ENCODE measurements at regions not wholly inside any gene's neighbourhood (a gene's known extent, or its start where the extent isn't known, plus 50 kb on each side); places are given as distances from the start of the nearest gene placed in this dataset.

GRCh38 chr4:173852775-173853174 is 322.7 kb upstream of the HAND2 start:
- ATAC-seq (no peak), DNase-seq (peak; percentile 2)
- no TSS peak for BruUV-seq (replicated peaks)
- intact Hi-C loops (cut with micrococcal nuclease), result no loop called here
- Histone ChIP-seq H3K4me2 (ENCODE audit: low read length) (no peak overlapping the region; the same call in 1 of the 2 replicates), H3K4me3 (ENCODE audit: low read length) (0 out of 2 replicates have a peak overlapping the region, but pooled peaks have one; percentile 9), H3K4me1 (ENCODE audit: insufficient read depth, low read length) (no peaks in the 10 kb centered on the region), H3K79me2 (ENCODE audit: low read length) (no peaks in the 10 kb centered on the region), H2AFZ (ENCODE audit: low read length) (no peak overlapping the region), H3F3A (ENCODE audit: low read length, unreplicated experiment) (no peaks in the 10 kb centered on the region), H4K20me1 (ENCODE audit: low read length) (no peaks in the 10 kb centered on the region), H3K36me3 (ENCODE audit: low read depth, low read length) (no peaks in the 10 kb centered on the region), H3K27ac (ENCODE audit: low read length) (no peak overlapping the region), H3K27me3 (ENCODE audit: low read length) (peaks cover 20% of the 10 kb centered on the region), H3K9me2 (replicated peaks; ENCODE audit: low read length) (no peaks in the 10 kb centered on the region), H3K9ac (ENCODE audit: low read length) (no peak overlapping the region), H3K9me3 (ENCODE audit: low read length) (no peaks in the 10 kb centered on the region)
- ChIA-PET POLR2A (ENCODE audit: unreplicated experiment) (no interaction called here), CTCF (no interaction called here)
- TF ChIP-seq CTCF (conservative IDR thresholded peaks at IDR 0.05; ENCODE audit: low read depth, low read length) (no peak), EZH2 (IDR thresholded peaks at IDR 0.05; ENCODE audit: low read length, unreplicated experiment) (no peak), EZH2phosphoT487 (IDR thresholded peaks at IDR 0.05; ENCODE audit: borderline replicate concordance, low read length) (no peak)

GRCh38 chr4:173845580-173845979 is 315.6 kb upstream of the HAND2 start:
- Histone ChIP-seq H3K9me2 (replicated peaks; ENCODE audit: low read length) (no peaks in the 10 kb centered on the region), H3K4me1 (ENCODE audit: insufficient read depth, low read length) (no peaks in the 10 kb centered on the region), H3K79me2 (ENCODE audit: low read length) (no peaks in the 10 kb centered on the region), H3K27ac (ENCODE audit: low read length) (no peak overlapping the region), H3F3A (ENCODE audit: low read length, unreplicated experiment) (no peaks in the 10 kb centered on the region), H3K27me3 (ENCODE audit: low read length) (no peaks in the 10 kb centered on the region), H3K9me3 (ENCODE audit: low read length) (no peaks in the 10 kb centered on the region), H2AFZ (ENCODE audit: low read length) (no peak overlapping the region), H3K9ac (ENCODE audit: low read length) (no peak overlapping the region), H3K4me3 (ENCODE audit: low read length) (no peak overlapping the region), H4K20me1 (ENCODE audit: low read length) (no peaks in the 10 kb centered on the region), H3K36me3 (ENCODE audit: low read depth, low read length) (no peaks in the 10 kb centered on the region), H3K4me2 (ENCODE audit: low read length) (no peak overlapping the region)
- no TSS peak for BruUV-seq (replicated peaks)
- TF ChIP-seq CTCF (conservative IDR thresholded peaks at IDR 0.05; ENCODE audit: low read depth, low read length) (no peak), EZH2phosphoT487 (IDR thresholded peaks at IDR 0.05; ENCODE audit: borderline replicate concordance, low read length) (no peak), EZH2 (IDR thresholded peaks at IDR 0.05; ENCODE audit: low read length, unreplicated experiment) (no peak)
- ChIA-PET CTCF (no interaction called here), POLR2A (ENCODE audit: unreplicated experiment) (no interaction called here)
- ATAC-seq (no peak), DNase-seq (no peak)
- intact Hi-C loops (cut with micrococcal nuclease), result no loop called here

GRCh38 chr4:173839865-173840264 is 309.8 kb upstream of the HAND2 start:
- H3K27ac ChIP-seq (ENCODE audit: low read length), result no peak overlapping the region
- no peak for TF ChIP-seq EZH2phosphoT487 (IDR thresholded peaks at IDR 0.05; ENCODE audit: borderline replicate concordance, low read length)
- TF ChIP-seq CTCF (conservative IDR thresholded peaks at IDR 0.05; ENCODE audit: low read depth, low read length), result no peak
- TF ChIP-seq EZH2 (IDR thresholded peaks at IDR 0.05; ENCODE audit: low read length, unreplicated experiment), result no peak
- no peaks in the 10 kb centered on the region for H3K9me3 ChIP-seq (ENCODE audit: low read length)
- no peak overlapping the region for H3K9ac ChIP-seq (ENCODE audit: low read length)
- CTCF ChIA-PET, result no interaction called here
- DNase-seq (no peak), ATAC-seq (no peak)
- no peak overlapping the region for H3K4me3 ChIP-seq (ENCODE audit: low read length)
- H3K4me2 ChIP-seq (ENCODE audit: low read length), result no peak overlapping the region
- H3K36me3 ChIP-seq (ENCODE audit: low read depth, low read length), result no peaks in the 10 kb centered on the region
- no peaks in the 10 kb centered on the region for H3K9me2 ChIP-seq (replicated peaks; ENCODE audit: low read length)
- POLR2A ChIA-PET (ENCODE audit: unreplicated experiment), result no interaction called here
- intact Hi-C loops (cut with micrococcal nuclease), result no loop called here
- no peaks in the 10 kb centered on the region; the same call in 1 of the 2 replicates for H3K27me3 ChIP-seq (ENCODE audit: low read length)
- H4K20me1 ChIP-seq (ENCODE audit: low read length), result no peaks in the 10 kb centered on the region
- no peaks in the 10 kb centered on the region for H3K4me1 ChIP-seq (ENCODE audit: insufficient read depth, low read length)
- no peaks in the 10 kb centered on the region for H3F3A ChIP-seq (ENCODE audit: low read length, unreplicated experiment)
- no TSS peak for BruUV-seq (replicated peaks)
- H3K79me2 ChIP-seq (ENCODE audit: low read length), result no peaks in the 10 kb centered on the region
- no peak overlapping the region for H2AFZ ChIP-seq (ENCODE audit: low read length)

All from PC-3 (cell line).